HUDEP-2 (cell line): ENCODE measurements at regions not wholly inside any gene's neighbourhood (a gene's known extent, or its start where the extent isn't known, plus 50 kb on each side); places are given as distances from the start of the nearest gene placed in this dataset.

Source experiments
- DNase-seq, 76 experiments: peaks; one replicate each; lab custom pipeline; 2025; ENCODE audit not compliant: unreplicated experiment in 76 of 76; lab: John Stamatoyannopoulos, UW

- no peak for DNase-seq
These were observed 232.7 kb upstream of the SNX7 start for GRCh38 chr1:98428864-98429263.

- DNase-seq = no peak
These were observed 233.9 kb upstream of the SNX7 start for GRCh38 chr1:98427664-98428063.

- DNase-seq = no peak
These were observed 235.4 kb upstream of the SNX7 start for GRCh38 chr1:98426092-98426491.

- no peak for DNase-seq
These were observed 238.7 kb upstream of the SNX7 start for GRCh38 chr1:98422816-98423215.

- DNase-seq = no peak
These were observed 240.5 kb upstream of the SNX7 start for GRCh38 chr1:98421085-98421435.

- no peak for DNase-seq
These were observed 241.0 kb upstream of the SNX7 start for GRCh38 chr1:98420376-98421084.

GRCh38 chr1:98417820-98418219, 243.7 kb upstream of the SNX7 start:
- DNase-seq = no peak

GRCh38 chr1:98410082-98410481, 251.4 kb upstream of the SNX7 start:
- no peak for DNase-seq

GRCh38 chr1:98406352-98407088, 255.0 kb upstream of the SNX7 start:
- no peak for DNase-seq

- no peak for DNase-seq
These were observed 255.9 kb upstream of the SNX7 start for GRCh38 chr1:98405581-98406074.

GRCh38 chr1:98404866-98405265, 256.7 kb upstream of the SNX7 start:
- no peak for DNase-seq

GRCh38 chr1:98403963-98404480, 257.5 kb upstream of the SNX7 start:
- DNase-seq = no peak

- no peak for DNase-seq
These were observed 258.7 kb upstream of the SNX7 start for GRCh38 chr1:98402860-98403259.

- no peak for DNase-seq
These were observed 261.1 kb upstream of the SNX7 start for GRCh38 chr1:98400446-98400845.

- no peak for DNase-seq
These were observed 262.3 kb upstream of the SNX7 start for GRCh38 chr1:98399218-98399617.

- no peak for DNase-seq
These were observed 262.9 kb upstream of the SNX7 start for GRCh38 chr1:98398649-98399048.

GRCh38 chr1:98398092-98398491, 263.4 kb upstream of the SNX7 start:
- DNase-seq = no peak

- no peak for DNase-seq
These were observed 267.8 kb upstream of the SNX7 start for GRCh38 chr1:98393719-98394118.

GRCh38 chr1:98391175-98391574, 270.3 kb upstream of the SNX7 start:
- DNase-seq = no peak

- no peak for DNase-seq
These were observed 271.7 kb upstream of the SNX7 start for GRCh38 chr1:98389809-98390208.

- no peak for DNase-seq
These were observed 273.1 kb upstream of the SNX7 start for GRCh38 chr1:98388441-98388840.

- DNase-seq = no peak
These were observed 273.8 kb upstream of the SNX7 start for GRCh38 chr1:98387701-98388100.
